IMR-90 (cell line): ENCODE measurements at regions not wholly inside any gene's neighbourhood (a gene's known extent, or its start where the extent isn't known, plus 50 kb on each side); places are given as distances from the start of the nearest gene placed in this dataset.

Source experiments
- ATAC-seq: fragments of 200-7000 bp; cut with Tn5 transposase; 2 replicates; pipeline ENCODE4 v1.9.1; 2020; ENCODE audit warnings: low read depth, mild to moderate bottlenecking, moderate library complexity
- BruUV-seq: library from RNA; stranded (reverse); fragments of 400-500 nt; replicated peaks from 2 replicates; lab custom pipeline; 2021; lab: Mats Ljungman, UMichigan
- CTCF ChIA-PET: fragments of 300-600 bp; formaldehyde crosslinking; extraction: SDS; loops from one replicate; lab custom pipeline; 2021; ENCODE audit warnings: antibody characterized with exemption; lab: Yijun Ruan, JAX
- POLR2A ChIA-PET: fragments of 300-600 bp; sonication (Branson Sonifier 250); formaldehyde crosslinking; loops from one replicate; lab custom pipeline; 2022; ENCODE audit warnings: antibody characterized with exemption; ENCODE audit not compliant: unreplicated experiment; lab: Charles Lee
- DNase-seq: peaks from one replicate; pipeline ENCODE4 v3.0.0; 2013
- H2AFZ ChIP-seq: replicated peaks from 2 replicates; pipeline ENCODE3; 2013; ENCODE audit warnings: low read length, mild to moderate bottlenecking; ENCODE audit not compliant: poor library complexity
- H2AK5ac ChIP-seq: 2 replicates; pipeline ENCODE4 v1.6.1; 2013; ENCODE audit warnings: low read depth, low read length, inconsistent platforms
- H2AK9ac ChIP-seq: replicated peaks from 2 replicates; pipeline ENCODE3; 2013; ENCODE audit warnings: mild to moderate bottlenecking, low read depth, low read length, moderate library complexity; ENCODE audit not compliant: poor library complexity
- H2BK120ac ChIP-seq: 2 replicates; pipeline ENCODE4 v1.6.1; 2013; ENCODE audit warnings: low read depth, low read length, inconsistent platforms
- H2BK15ac ChIP-seq: 3 replicates; pipeline ENCODE4 v1.6.1; 2013; ENCODE audit warnings: low read depth, low read length, inconsistent platforms
- H2BK20ac ChIP-seq: 2 replicates; pipeline ENCODE4 v1.6.1; 2013; ENCODE audit warnings: low read depth, mild to moderate bottlenecking, inconsistent platforms, low read length, moderate library complexity
- H2BK5ac ChIP-seq: 2 replicates; pipeline ENCODE4 v1.6.1; 2013; ENCODE audit warnings: mild to moderate bottlenecking, low read depth, low read length, inconsistent platforms; ENCODE audit not compliant: poor library complexity, severe bottlenecking
- H3K14ac ChIP-seq: replicated peaks from 2 replicates; pipeline ENCODE4 v1.6.1; 2013; ENCODE audit warnings: low read depth, low read length, inconsistent platforms
- H3K18ac ChIP-seq: 2 replicates; pipeline ENCODE4 v1.6.1; 2013; ENCODE audit warnings: low read depth, low read length, control low read depth
- H3K23ac ChIP-seq: 2 replicates; pipeline ENCODE4 v1.6.1; 2013; ENCODE audit warnings: low read depth, low read length, inconsistent platforms
- H3K27ac ChIP-seq: 2 replicates; pipeline ENCODE4 v1.5.1; 2013; ENCODE audit warnings: mild to moderate bottlenecking, control low read depth, low read length; ENCODE audit not compliant: insufficient read depth
- H3K27me3 ChIP-seq: 2 replicates; pipeline ENCODE4 v1.6.1; 2013; ENCODE audit warnings: low read length; ENCODE audit not compliant: control insufficient read depth, insufficient read depth
- H3K36me3 ChIP-seq: 2 replicates; pipeline ENCODE4 v1.6.1; 2013; ENCODE audit warnings: low read length, mixed read lengths; ENCODE audit not compliant: control insufficient read depth, insufficient read depth
- H3K4ac ChIP-seq: 2 replicates; pipeline ENCODE4 v1.6.1; 2013; ENCODE audit warnings: low read depth, low read length, inconsistent platforms
- H3K4me1 ChIP-seq: 2 replicates; pipeline ENCODE4 v1.6.1; 2013; ENCODE audit warnings: low read length, mixed read lengths; ENCODE audit not compliant: control insufficient read depth, insufficient read depth
- H3K4me2 ChIP-seq: 2 replicates; pipeline ENCODE4 v1.6.1; 2013; ENCODE audit warnings: low read depth, mild to moderate bottlenecking, control low read depth, low read length, moderate library complexity
- H3K4me3 ChIP-seq: 2 replicates; pipeline ENCODE4 v1.5.1; 2013; ENCODE audit warnings: low read depth, mild to moderate bottlenecking, control low read depth, low read length, moderate library complexity; ENCODE audit not compliant: insufficient read depth
- H3K56ac ChIP-seq: 2 replicates; pipeline ENCODE4 v1.6.1; 2013; ENCODE audit warnings: low read length, inconsistent platforms; ENCODE audit not compliant: insufficient read depth; ENCODE audit errors: extremely low read depth
- H3K79me1 ChIP-seq, 2 experiments: 2 replicates each; pipeline ENCODE4 v1.6.1; 2013; ENCODE audit warnings: low read length in 2 of 2, inconsistent platforms in 1 of 2, low read depth in 1 of 2
- H3K9ac ChIP-seq: 2 replicates; pipeline ENCODE4 v1.6.1; 2013; ENCODE audit warnings: low read depth, low read length, control low read depth
- H3K9me1 ChIP-seq: 2 replicates; pipeline ENCODE4 v1.6.1; 2013; ENCODE audit warnings: low read length, inconsistent platforms; ENCODE audit not compliant: insufficient read depth
- H3K9me3 ChIP-seq: 2 replicates; pipeline ENCODE4 v1.6.1; 2013; ENCODE audit warnings: low read length; ENCODE audit not compliant: control insufficient read depth, insufficient read depth
- H4K20me1 ChIP-seq: 2 replicates; pipeline ENCODE4 v1.6.1; 2013; ENCODE audit warnings: low read length, inconsistent platforms; ENCODE audit not compliant: insufficient read depth
- H4K5ac ChIP-seq: 2 replicates; pipeline ENCODE4 v1.6.1; 2013; ENCODE audit warnings: mild to moderate bottlenecking, low read depth, low read length, control low read depth
- H4K8ac ChIP-seq, 2 experiments: 2 replicates each; pipeline ENCODE4 v1.6.1; 2013; ENCODE audit warnings: low read depth in 2 of 2, low read length in 2 of 2, control low read depth in 1 of 2, inconsistent platforms in 1 of 2
- H4K91ac ChIP-seq: 2 replicates; pipeline ENCODE4 v1.6.1; 2013; ENCODE audit warnings: low read depth, low read length, inconsistent platforms; ENCODE audit not compliant: insufficient read depth
- MAFK ChIP-seq: IDR thresholded peaks from 2 replicates; pipeline ENCODE4 v1.6.1; 2012; ENCODE audit warnings: low read depth, low read length, improper control_type of control experiment
- MAZ ChIP-seq: IDR thresholded peaks from 2 replicates; pipeline ENCODE4 v1.6.1; 2012; ENCODE audit warnings: low read depth, mild to moderate bottlenecking, low read length, improper control_type of control experiment, moderate library complexity, borderline replicate concordance
- MXI1 ChIP-seq: IDR thresholded peaks from 2 replicates; pipeline ENCODE4 v1.6.1; 2012; ENCODE audit warnings: low read depth, mild to moderate bottlenecking, low read length, moderate library complexity, borderline replicate concordance
- NFE2L2 ChIP-seq: fragments of 150-350 bp; IDR thresholded peaks from 2 replicates; pipeline ENCODE4 v1.6.1; 2016; ENCODE audit warnings: low read depth, mild to moderate bottlenecking, low read length
- RAD21 ChIP-seq: IDR thresholded peaks from 2 replicates; pipeline ENCODE4 v1.6.1; 2012; ENCODE audit warnings: low read length, improper control_type of control experiment
- WGBS, 2 experiments: methylation state at CpG; one replicate each; pipeline versions ENCODE4 v1.1.5 to v1.1.7; 2013; ENCODE audit warnings: missing lambda C conversion rate in 2 of 2; ENCODE audit not compliant: insufficient read length in 1 of 2; ENCODE audit errors: extremely low coverage in 2 of 2; 5-methylcytosine and 5-hydroxymethylcytosine counted together
- dilution Hi-C: fragments of 300-500 bp; cut with HindIII; formaldehyde crosslinking; loops from one replicate; pipeline ENCODE4 v1.14.3; 2018; ENCODE audit warnings: low sequenced_read_pairs; ENCODE audit not compliant: unreplicated experiment
- in situ Hi-C: fragments of 300-500 bp; cut with MboI; formaldehyde crosslinking; loops from 3 replicates; pipeline ENCODE4 v1.14.3; 2019; ENCODE audit warnings: low sequenced_read_pairs, inconsistent platforms, mixed read lengths
- intact Hi-C: fragments of 100-400 bp; cut with micrococcal nuclease; formaldehyde crosslinking; loops from 2 replicates; pipeline ENCODE4 v1.10.0; 2022
- TF ChIP-seq, protein P1 (sequence below): fragments of 150-350 bp; IDR thresholded peaks from 2 replicates; pipeline ENCODE4 v1.6.1; 2017; ENCODE audit warnings: mild to moderate bottlenecking, antibody characterized with exemption, low read length, low read depth

DNA sequence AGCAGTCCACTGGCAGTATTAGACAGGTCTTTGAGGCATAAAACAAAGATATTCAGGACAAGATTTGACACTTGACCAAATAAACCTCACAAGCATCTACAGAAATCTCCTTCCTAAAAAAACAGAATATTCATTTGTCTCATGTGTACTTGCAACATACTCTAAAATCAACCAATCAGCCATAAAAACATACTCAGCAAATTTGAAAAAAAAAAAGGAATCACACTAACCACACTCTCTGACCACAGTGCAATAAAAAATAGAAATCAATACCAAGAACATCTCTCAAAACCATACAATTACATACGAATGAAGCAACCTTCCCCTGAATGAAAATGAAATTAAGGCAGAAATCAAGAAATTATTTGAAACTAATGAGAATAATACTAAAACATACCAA, 591.3 kb downstream of the FAM133A start:
- H3K18ac ChIP-seq, result no peak overlapping the region

More for the DNA sequence above, 591.3 kb downstream of the FAM133A start:
- H2BK20ac ChIP-seq, result no peak overlapping the region
- ATAC-seq, result no peak
- WGBS, 2 experiments, result no CpG with 5 or more reads among the region's 1 CpG
- H3K4me2 ChIP-seq, result no peak overlapping the region
- no peak overlapping the region for H3K23ac ChIP-seq
- no peak overlapping the region for H3K14ac ChIP-seq
- H4K20me1 ChIP-seq, result no peaks in the 10 kb centered on the region
- no peak overlapping the region for H2BK15ac ChIP-seq
- H3K4ac ChIP-seq, result no peak overlapping the region
- H2BK120ac ChIP-seq, result no peak overlapping the region
- H4K8ac ChIP-seq, result no peak overlapping the region
- H3K9ac ChIP-seq, result no peak overlapping the region
- H2AK5ac ChIP-seq, result no peak overlapping the region
- intact Hi-C loops, result no loop called here
- H3K9me1 ChIP-seq, result no peaks in the 10 kb centered on the region
- no TSS peak for BruUV-seq
- no peaks in the 10 kb centered on the region for H3K79me1 ChIP-seq
- H3K27ac ChIP-seq, result no peak overlapping the region
- H4K5ac ChIP-seq, result no peak overlapping the region
- dilution Hi-C loops, result no loop called here
- DNase-seq, result no peak
- H3K9me3 ChIP-seq, result no peaks in the 10 kb centered on the region
- no peaks in the 10 kb centered on the region for H3K36me3 ChIP-seq
- no peak overlapping the region for H3K56ac ChIP-seq
- CTCF ChIA-PET, result interaction anchor here (0.6 kb wide), 1 partner anchor 595 kb away, joined by 3 read pairs; no protein-coding TSS in a partner anchor
- no peak overlapping the region for H2AK9ac ChIP-seq
- no peaks in the 10 kb centered on the region for H3K27me3 ChIP-seq
- no peaks in the 10 kb centered on the region for H3K4me1 ChIP-seq
- no peak overlapping the region for H3K4me3 ChIP-seq
- in situ Hi-C loops, result no loop called here
- TF ChIP-seq, protein P1, sequence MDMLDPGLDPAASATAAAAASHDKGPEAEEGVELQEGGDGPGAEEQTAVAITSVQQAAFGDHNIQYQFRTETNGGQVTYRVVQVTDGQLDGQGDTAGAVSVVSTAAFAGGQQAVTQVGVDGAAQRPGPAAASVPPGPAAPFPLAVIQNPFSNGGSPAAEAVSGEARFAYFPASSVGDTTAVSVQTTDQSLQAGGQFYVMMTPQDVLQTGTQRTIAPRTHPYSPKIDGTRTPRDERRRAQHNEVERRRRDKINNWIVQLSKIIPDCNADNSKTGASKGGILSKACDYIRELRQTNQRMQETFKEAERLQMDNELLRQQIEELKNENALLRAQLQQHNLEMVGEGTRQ, result no peak
- TF ChIP-seq MAFK (peak; percentile 65), RAD21 (no peak), NFE2L2 (no peak), MXI1 (no peak), MAZ (no peak)
- no peak overlapping the region for H2AFZ ChIP-seq
- no peak overlapping the region for H4K91ac ChIP-seq
- POLR2A ChIA-PET, result no interaction called here
- H2BK5ac ChIP-seq, result no peak overlapping the region
